OCI-LY1 (cell line): ENCODE measurements at regions not wholly inside any gene's neighbourhood (a gene's known extent, or its start where the extent isn't known, plus 50 kb on each side); places are given as distances from the start of the nearest gene placed in this dataset.

Experiments
- CTCF ChIP-seq: fragments of 200-600 bp; sonication (generic), shearing (Covaris generic); IDR thresholded peaks from 2 replicates; pipeline ENCODE4 v1.5.1; 2017; ENCODE audit warnings: mild to moderate bottlenecking, antibody characterized with exemption, low read length, moderate library complexity, mixed read lengths
- EZH2 ChIP-seq: fragments of 200-600 bp; sonication (generic), shearing (Covaris generic); IDR thresholded peaks from 2 replicates; pipeline ENCODE4 v1.8.0; 2017; ENCODE audit warnings: borderline replicate concordance, mixed run types, mild to moderate bottlenecking, antibody characterized with exemption, low read length, moderate library complexity, mixed read lengths

- TF ChIP-seq EZH2 (no peak), CTCF (peak; percentile 69)
Measured at GRCh38 chrX:131747173-131747572, 203.3 kb downstream of the OR13H1 start.
